Thyroid gland (tissue), 4 donors: ENCODE measurements at regions not wholly inside any gene's neighbourhood (a gene's known extent, or its start where the extent isn't known, plus 50 kb on each side); places are given as distances from the start of the nearest gene placed in this dataset.

Experiments
- CTCF ChIP-seq, 6 experiments: fragments of 200-600 bp in 3 of 6; fragments of 450-650 bp in 3 of 6; sonication (generic) in 3 of 6; IDR thresholded peaks; one replicate each; pipeline ENCODE4 v1.5.1; 2016 to 2019; ENCODE audit warnings: antibody characterized with exemption in 6 of 6, mild to moderate bottlenecking in 2 of 6, inconsistent platforms in 1 of 6, moderate library complexity in 1 of 6
- POLR2A ChIP-seq, 2 donors: fragments of 450-650 bp; IDR thresholded peaks; one replicate each; pipeline ENCODE4 v1.6.1; 2017; ENCODE audit warnings: antibody characterized with exemption in 2 of 2, mild to moderate bottlenecking in 2 of 2, moderate library complexity in 1 of 2

- TF ChIP-seq POLR2A (IDR thresholded peaks at IDR 0.05) (no peak), CTCF (IDR thresholded peaks at IDR 0.05) (no peak)
Observed at GRCh38 chr2:122539920-122540319, 784.5 kb downstream of the TSN start.
